ENCODE measurements at regions not wholly inside any gene's neighbourhood (a gene's known extent, or its start where the extent isn't known, plus 50 kb on each side); places are given as distances from the start of the nearest gene placed in this dataset.
"Not testable (repeated sequence)": the region's sequence is repeated elsewhere in the genome, so short reads cannot be mapped to it uniquely, and the experiment has no call there.

DNA sequence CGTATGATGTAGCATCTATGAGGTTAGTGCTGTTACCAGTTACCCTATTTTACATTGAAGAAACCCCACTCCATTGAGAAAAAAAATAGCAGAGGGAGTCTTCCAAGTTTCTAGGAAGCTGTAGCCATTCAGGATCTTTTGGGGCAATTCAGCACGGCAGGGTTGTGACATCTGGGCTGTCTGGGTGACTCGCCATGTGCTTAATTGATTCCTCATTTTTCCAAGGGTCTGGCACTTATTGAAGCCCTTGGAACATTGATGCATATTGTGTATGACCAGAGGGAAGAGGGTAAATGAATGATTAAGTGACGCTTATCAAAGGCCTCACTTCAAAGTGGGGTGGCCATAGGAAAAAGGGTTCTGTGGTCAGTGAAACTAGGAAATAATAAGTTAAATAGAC, 248.7 kb downstream of the ARHGAP12 start:
- no peak for DNase-seq

GRCh38 chr10:31678575-31679516, 249.8 kb downstream of the ARHGAP12 start:
- DNase-seq = no peak

DNA sequence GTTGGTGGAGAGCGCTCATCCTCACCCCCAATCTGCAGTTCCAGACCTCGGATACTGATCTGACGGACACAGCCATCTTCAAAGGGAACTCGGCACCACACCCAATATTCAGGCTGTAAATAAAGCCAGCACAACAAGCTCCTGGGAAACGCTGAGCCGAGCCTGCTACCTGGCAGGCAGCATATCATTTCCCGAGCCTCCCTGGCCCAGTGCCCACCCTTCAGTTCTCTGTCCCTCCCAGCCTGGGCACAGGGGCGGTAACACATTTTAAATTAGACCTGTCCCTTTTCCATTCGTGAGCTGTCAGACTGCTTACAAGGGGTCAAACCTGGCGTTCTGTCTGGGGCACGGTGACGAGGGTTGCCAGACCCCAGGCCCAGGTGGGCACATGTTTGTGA, 250.5 kb downstream of the ARHGAP12 start:
- no peak for DNase-seq

GRCh38 chr10:31677195-31678138, 251.2 kb downstream of the ARHGAP12 start:
- no peak for DNase-seq

DNA sequence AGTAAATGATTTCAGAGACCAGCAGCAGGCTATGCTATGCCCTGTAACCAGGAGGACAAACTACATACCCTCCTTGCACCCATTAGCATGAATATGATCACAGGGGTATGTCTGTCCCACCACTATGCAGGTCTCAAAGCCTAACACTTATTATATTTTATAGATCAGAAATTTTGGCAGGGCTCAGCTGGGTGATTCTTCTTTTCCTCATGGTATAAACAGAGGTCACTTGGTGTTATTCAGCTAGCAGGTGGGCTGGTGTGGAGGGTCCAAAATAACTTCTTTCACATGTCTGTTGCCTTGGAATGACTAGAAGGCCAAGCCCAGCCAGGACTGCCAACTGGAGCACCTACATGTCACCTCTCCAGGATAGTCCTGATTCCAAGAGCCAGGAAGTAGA, 252.9 kb downstream of the ARHGAP12 start:
- DNase-seq = no peak

DNA sequence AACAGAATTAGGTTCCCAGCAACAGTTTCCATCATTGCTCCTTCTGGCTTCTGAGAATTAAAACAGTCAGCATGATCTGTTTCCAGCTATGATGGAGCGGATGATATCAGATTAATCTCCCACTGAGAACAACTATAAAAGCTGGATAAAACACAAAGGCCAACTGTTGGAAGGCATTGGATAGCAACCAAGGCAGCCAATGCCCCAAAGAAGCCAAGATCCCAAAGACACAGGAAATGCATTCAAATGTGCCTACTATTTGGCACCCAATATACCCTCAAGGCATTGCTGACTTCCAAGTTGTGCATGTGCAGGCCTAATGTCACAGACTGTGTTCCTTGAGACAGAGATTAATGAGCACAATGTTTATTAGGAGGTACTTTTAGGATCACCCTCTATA, 259.3 kb downstream of the ARHGAP12 start:
- DNase-seq = no peak

DNA sequence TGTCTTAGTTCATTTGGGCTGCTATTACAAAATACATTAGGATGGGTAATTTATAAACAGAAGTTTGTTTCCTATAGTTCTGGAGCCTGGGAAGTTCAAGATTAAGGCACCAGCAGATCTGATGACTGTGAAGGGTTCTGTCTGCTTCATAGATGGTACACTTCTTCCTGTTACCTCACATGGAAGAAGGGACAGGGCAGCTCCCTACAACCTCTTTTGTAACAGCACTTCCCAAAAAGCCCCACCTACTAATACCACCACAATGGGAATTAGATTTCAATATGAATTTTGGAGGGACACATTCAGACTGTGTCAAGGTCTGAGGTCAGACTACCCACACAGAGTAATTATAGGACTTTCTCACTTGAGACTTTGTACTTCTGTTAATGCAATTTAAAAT, 260.3 kb downstream of the ARHGAP12 start:
- no peak for DNase-seq

DNA sequence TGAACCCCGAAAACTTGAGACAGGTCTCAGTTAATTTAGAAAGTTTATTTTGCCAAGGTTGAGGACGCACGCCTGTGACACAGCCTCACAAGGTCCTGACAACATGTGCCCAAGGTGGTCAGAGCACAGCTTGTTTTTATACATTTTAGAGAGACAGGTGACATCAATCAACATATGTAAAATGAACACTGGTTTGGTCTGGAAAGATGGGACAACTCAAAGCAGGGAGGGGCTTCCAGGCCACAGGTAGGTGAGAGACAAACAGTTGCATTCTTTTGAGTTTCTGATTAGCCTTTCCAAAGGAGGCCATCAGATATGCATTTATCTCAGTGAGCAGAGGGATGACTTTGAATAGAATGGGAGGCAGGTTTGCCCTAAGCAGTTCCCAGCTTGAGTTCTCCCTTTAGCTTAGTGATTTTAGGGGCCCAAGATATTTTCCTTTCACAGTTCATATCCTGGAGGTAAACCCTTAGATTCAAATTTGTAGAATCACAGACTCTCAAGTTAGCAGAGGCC, 262.8 kb downstream of the ARHGAP12 start:
- not testable (repeated sequence) for DNase-seq

- no peak for DNase-seq
Observed at GRCh38 chr10:31664803-31665202, 263.8 kb downstream of the ARHGAP12 start.

DNA sequence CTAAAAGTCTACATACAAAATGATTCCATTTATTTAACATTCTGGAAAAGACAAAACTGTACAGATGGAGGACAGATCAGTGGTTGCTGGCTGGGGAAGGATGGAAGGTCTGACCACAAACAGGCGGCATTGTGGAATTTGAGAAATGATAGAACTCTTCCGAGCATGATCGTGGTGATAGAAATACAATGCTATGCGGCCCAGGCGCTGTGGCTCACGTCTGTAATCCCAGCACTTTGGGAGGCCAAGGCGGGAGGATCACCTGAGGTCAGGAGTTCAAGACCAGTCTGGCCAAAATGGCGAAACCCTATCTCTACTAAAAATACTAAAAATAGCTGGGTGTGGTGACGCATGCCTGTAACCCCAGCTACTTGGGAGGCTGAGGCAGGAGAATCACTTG, 264.6 kb downstream of the ARHGAP12 start:
- DNase-seq = not testable (repeated sequence)

- DNase-seq = no peak
Observed at GRCh38 chr10:31660300-31660699, 268.3 kb downstream of the ARHGAP12 start.

DNA sequence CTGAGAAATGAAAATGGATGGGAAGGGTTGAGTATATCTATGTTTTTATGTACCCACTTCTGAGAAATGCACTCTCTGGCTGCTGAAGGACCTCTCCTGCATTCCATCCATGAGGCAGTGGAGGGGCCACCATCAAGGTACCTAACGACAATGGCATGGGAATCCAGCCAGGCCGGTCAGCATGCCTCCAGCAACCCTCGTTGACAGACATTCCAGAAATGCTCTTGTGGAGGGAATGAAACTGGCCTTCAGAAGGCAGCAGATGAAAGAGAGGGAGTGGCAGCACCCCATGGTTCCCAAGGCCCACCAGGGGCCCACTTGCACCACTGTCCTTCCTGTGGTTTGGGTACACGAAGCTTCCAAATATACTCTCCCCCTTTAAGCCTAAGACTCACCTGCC, 269.0 kb downstream of the ARHGAP12 start:
- no peak for DNase-seq

- DNase-seq = no peak
Observed at GRCh38 chr10:31657434-31657872, 271.2 kb downstream of the ARHGAP12 start.

DNA sequence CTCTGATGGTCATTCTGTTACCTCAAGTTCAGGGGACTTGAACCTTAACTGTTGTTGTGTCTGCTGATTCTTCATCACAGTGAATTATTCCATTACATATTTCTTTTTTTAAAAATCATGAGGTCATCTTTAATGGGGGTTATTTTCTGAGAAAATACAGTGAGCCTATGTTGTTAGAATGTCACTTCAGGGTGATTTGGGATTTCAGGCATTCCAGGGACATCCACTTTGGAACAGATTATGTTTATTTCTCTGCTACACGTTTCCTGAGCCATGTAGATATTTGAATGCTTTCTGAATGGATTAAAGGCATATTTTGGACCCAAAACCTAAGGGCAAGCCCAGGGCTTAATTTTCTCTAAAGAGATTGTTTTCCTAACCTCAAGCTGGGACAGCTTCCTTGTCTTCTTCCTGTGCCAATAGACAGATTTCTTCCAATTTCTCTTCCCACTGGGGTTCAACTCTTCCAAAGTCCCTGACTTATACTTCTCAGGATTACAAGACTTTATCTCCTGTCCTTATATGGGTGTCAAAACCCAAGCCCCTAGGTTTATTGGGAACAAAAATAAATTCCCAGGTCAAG, 271.7 kb downstream of the ARHGAP12 start:
- no peak for DNase-seq

- DNase-seq = no peak
Observed at GRCh38 chr10:31652038-31652437, 276.6 kb downstream of the ARHGAP12 start.

- DNase-seq = no peak
Observed at GRCh38 chr10:31650010-31650409, 278.6 kb downstream of the ARHGAP12 start.

- DNase-seq = no peak
Observed at GRCh38 chr10:31648966-31649365, 279.7 kb downstream of the ARHGAP12 start.

- no peak for DNase-seq
Observed at GRCh38 chr10:31647861-31648260, 280.8 kb downstream of the ARHGAP12 start.

GRCh38 chr10:31646519-31646918, 282.1 kb downstream of the ARHGAP12 start:
- no peak for DNase-seq

- no peak for DNase-seq
Observed at GRCh38 chr10:31645786-31646185, 282.8 kb downstream of the ARHGAP12 start.

DNA sequence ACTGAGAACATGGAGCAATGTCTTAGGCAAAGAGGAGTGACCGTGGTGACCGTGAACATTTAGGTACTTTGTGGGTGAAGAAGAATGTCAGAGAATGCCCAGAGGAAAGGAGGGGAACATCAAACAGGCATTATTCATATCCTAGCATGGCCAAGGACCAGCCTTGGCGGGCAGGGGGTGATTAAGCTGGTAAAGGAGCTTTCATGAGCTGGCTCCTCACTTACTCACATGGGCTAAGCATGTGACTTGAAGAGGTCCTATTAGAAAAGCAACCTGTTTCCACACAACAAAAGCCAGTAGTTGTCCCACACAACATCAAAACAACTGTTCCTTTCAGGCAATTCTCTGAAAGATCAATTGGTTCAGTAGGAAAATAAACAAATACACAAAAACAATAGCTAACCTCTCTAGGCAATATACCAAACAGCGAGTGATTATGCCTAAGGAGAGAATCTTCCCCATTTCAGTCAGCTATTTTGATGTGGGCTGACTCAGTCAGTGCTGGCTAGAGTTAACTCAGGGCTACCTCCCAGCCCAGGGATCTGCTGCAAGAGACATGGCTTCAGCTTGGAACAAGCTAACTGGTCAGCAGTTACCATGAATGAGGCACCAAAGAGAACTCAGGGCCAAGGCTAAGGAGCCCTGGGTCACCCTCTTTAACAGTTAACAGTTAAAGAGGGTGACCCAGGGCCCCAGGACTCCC, 283.5 kb downstream of the ARHGAP12 start:
- DNase-seq = no peak

- no peak for DNase-seq
Observed at GRCh38 chr10:31642281-31642680, 286.4 kb downstream of the ARHGAP12 start.

Data from effector CD4-positive, alpha-beta T cell (primary cell).